Gastrocnemius medialis (tissue), 4 donors: ENCODE measurements at regions not wholly inside any gene's neighbourhood (a gene's known extent, or its start where the extent isn't known, plus 50 kb on each side); places are given as distances from the start of the nearest gene placed in this dataset.
A peak's percentile ranks its signal among the peaks of the same experiment; 100 is the strongest.

Experiments used
- ATAC-seq, 2 donors: fragments of 150-250 bp; one replicate each; pipeline ENCODE4 v1.9.1; 2016
- DNase-seq, 2 donors: peaks; one replicate each; pipeline ENCODE4 v3.0.0-alpha.2; 2019
- H3K27ac ChIP-seq, 4 donors: fragments of 200-600 bp; sonication (generic); 1 replicate in 1 of 4; 2 replicates in 3 of 4; pipeline ENCODE4 v1.5.1; 2016 to 2018; ENCODE audit warnings: mild to moderate bottlenecking in 2 of 4, moderate library complexity in 1 of 4
- H3K27me3 ChIP-seq, 3 donors: fragments of 200-600 bp; sonication (generic) in 2 of 3; 1 replicate in 1 of 3; 2 replicates in 2 of 3; pipeline versions ENCODE4 v1.5.1 to v1.6.0; 2016 to 2019; ENCODE audit warnings: mild to moderate bottlenecking in 1 of 3, moderate library complexity in 1 of 3
- H3K36me3 ChIP-seq, 2 donors: fragments of 200-600 bp; sonication (generic) in 1 of 2; one replicate each; pipeline ENCODE4 v1.5.1; 2017 to 2018
- H3K4me1 ChIP-seq, 2 donors: fragments of 200-600 bp; sonication (generic) in 1 of 2; one replicate each; pipeline ENCODE4 v1.5.1; 2016 to 2017; ENCODE audit warnings: mild to moderate bottlenecking in 2 of 2
- H3K4me3 ChIP-seq, 4 donors: fragments of 200-600 bp; sonication (generic) in 3 of 4; 1 replicate in 1 of 4; 2 replicates in 3 of 4; pipeline ENCODE4 v1.5.1; 2016 to 2019; ENCODE audit warnings: mild to moderate bottlenecking in 2 of 4
- H3K9me3 ChIP-seq, 3 donors: fragments of 200-600 bp; sonication (generic) in 2 of 3; 1 replicate in 1 of 3; 2 replicates in 2 of 3; pipeline ENCODE4 v1.5.1; 2016 to 2019
- POLR2A ChIP-seq, 2 donors: fragments of 450-650 bp; IDR thresholded peaks; one replicate each; pipeline ENCODE4 v1.6.1; 2017; ENCODE audit warnings: antibody characterized with exemption in 2 of 2, mild to moderate bottlenecking in 2 of 2, moderate library complexity in 2 of 2
- in situ Hi-C, 4 donors: fragments of 200-750 bp; cut with MboI; loops; one replicate each; pipeline versions ENCODE4 v1.15.0 to v1.8.0; 2017; ENCODE audit warnings: low sequenced_read_pairs in 4 of 4
- intact Hi-C: fragments of 100-400 bp; cut with DNase I; formaldehyde crosslinking; loops from one replicate; pipeline ENCODE4 v1.15.1; 2023; ENCODE audit warnings: low total_unique reads
- TF ChIP-seq, protein P1 (sequence below), 5 experiments: fragments of 450-650 bp in 3 of 5; fragments of 200-600 bp in 2 of 5; sonication (generic) in 2 of 5; IDR thresholded peaks in 4 of 5; conservative IDR thresholded peaks in 1 of 5; 1 replicate in 4 of 5; 2 replicates in 1 of 5; pipeline ENCODE4 v1.5.1; 2016 to 2019; ENCODE audit warnings: antibody characterized with exemption in 5 of 5, mild to moderate bottlenecking in 3 of 5, moderate library complexity in 3 of 5

DNA sequence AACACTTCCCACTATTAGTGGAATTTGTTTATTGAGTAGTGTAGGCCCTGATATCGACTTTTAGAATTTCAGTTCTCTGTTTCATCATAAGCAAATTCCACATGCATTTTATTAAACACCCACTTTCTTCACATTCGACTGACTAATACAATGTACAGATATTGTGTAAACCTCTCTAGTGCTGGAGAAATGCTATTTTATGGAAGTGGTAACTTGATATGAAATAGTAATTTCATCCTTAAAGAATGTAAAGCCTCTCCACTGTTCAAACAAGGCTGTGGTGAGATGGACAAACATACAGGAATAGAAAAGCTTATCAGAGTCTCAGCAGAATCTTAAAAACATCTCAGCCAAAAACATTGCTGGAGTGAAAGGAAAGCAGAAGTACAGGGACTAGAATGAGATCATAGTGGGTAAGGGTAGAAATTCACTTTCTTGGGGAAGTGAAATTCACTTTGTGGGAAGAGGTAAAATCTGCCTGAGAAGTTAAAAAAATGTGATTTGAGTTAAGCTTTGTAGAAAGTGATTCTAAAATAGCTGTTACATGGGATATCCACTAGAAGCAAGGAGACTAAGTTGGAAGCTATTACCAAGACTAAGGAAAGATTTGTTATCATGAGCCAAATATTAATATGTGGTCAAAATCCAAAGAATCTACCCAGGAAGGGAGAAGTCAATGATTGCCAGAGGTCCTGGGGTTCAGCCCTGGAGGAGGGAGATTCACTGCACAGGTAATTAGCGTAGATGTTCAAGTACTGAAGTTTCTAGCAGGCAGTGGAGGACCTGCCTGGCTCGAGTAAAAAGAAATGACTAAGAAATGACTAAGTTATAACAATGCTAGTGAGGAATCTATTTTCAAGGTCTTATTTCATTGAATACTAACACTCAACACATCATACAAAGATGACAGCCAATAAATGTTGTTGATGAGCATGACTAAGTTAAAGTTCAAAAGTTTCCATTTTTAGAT is 398.3 kb upstream of the FAM47C start:
- DNase-seq (no peak), ATAC-seq (no peak)
- in situ Hi-C loops = no loop called here
- Histone ChIP-seq H3K36me3 (no peaks in the 10 kb centered on the region), H3K9me3 (no peaks in the 10 kb centered on the region), H3K4me1 (no peaks in the 10 kb centered on the region), H3K4me3 (no peak overlapping the region), H3K27ac (no peak overlapping the region), H3K27me3 (no peaks in the 10 kb centered on the region)
- no peak for TF ChIP-seq POLR2A (IDR thresholded peaks at IDR 0.05)
- TF ChIP-seq, protein P1, sequence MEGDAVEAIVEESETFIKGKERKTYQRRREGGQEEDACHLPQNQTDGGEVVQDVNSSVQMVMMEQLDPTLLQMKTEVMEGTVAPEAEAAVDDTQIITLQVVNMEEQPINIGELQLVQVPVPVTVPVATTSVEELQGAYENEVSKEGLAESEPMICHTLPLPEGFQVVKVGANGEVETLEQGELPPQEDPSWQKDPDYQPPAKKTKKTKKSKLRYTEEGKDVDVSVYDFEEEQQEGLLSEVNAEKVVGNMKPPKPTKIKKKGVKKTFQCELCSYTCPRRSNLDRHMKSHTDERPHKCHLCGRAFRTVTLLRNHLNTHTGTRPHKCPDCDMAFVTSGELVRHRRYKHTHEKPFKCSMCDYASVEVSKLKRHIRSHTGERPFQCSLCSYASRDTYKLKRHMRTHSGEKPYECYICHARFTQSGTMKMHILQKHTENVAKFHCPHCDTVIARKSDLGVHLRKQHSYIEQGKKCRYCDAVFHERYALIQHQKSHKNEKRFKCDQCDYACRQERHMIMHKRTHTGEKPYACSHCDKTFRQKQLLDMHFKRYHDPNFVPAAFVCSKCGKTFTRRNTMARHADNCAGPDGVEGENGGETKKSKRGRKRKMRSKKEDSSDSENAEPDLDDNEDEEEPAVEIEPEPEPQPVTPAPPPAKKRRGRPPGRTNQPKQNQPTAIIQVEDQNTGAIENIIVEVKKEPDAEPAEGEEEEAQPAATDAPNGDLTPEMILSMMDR (IDR thresholded peaks at IDR 0.05 in 4 of 5, conservative IDR thresholded peaks at IDR 0.05 in 1 of 5) = no peak
- intact Hi-C loops = no loop called here

DNA sequence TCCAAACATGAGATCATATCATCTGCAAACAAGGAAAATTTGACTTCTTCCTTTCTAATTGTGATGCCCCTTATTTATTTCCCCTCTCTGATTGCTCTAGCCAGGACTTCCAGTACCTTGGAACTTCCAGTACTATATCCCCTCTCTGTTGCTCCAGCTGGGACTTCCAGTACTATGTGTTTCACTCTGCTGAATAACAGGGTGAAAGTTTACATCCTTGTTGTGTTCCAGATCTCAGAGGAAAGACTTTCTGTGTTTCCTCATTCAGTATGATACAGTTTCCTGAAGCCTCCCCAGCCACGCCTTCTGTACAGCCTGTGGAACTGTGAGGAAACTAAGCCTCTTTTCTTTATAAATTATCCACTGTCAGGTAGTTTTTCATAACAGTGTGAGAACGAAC is 381.3 kb upstream of the FAM47C start:
- Histone ChIP-seq H3K9me3 (no peaks in the 10 kb centered on the region), H3K27me3 (no peaks in the 10 kb centered on the region), H3K4me1 (no peaks in the 10 kb centered on the region), H3K4me3 (no peak overlapping the region), H3K27ac (no peak overlapping the region), H3K36me3 (no peaks in the 10 kb centered on the region)
- in situ Hi-C loops (no loop called here), intact Hi-C loops (no loop called here)
- ATAC-seq (peak in 1 of 2 donors; percentile 47), DNase-seq (no peak)
- TF ChIP-seq, protein P1 (IDR thresholded peaks at IDR 0.05 in 4 of 5, conservative IDR thresholded peaks at IDR 0.05 in 1 of 5) = no peak
- no peak for TF ChIP-seq POLR2A (IDR thresholded peaks at IDR 0.05)

DNA sequence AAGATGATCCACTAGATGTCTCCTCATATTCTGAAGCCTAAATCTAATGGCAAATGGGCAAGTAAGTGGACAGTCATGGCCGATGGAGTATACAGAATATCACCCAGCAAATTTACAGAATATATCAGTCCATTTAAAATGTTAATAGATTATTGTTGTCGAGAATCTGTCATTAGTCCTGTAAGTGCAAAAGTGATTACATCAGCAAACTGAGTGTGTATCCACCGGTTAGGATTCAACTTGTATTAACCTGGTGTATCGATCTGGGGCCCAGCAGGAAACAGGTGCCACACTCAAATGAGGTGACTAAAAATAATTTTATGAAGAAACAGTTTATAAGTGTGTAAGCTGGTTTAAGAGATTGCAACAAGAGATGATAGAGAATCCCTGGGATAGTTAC is 367.9 kb upstream of the FAM47C start:
- Histone ChIP-seq H3K27me3 (no peaks in the 10 kb centered on the region), H3K4me1 (no peaks in the 10 kb centered on the region), H3K36me3 (no peaks in the 10 kb centered on the region), H3K4me3 (no peak overlapping the region), H3K9me3 (no peaks in the 10 kb centered on the region), H3K27ac (no peak overlapping the region)
- intact Hi-C loops (no loop called here), in situ Hi-C loops (no loop called here)
- no peak for TF ChIP-seq POLR2A (IDR thresholded peaks at IDR 0.05)
- ATAC-seq (no peak), DNase-seq (no peak)

DNA sequence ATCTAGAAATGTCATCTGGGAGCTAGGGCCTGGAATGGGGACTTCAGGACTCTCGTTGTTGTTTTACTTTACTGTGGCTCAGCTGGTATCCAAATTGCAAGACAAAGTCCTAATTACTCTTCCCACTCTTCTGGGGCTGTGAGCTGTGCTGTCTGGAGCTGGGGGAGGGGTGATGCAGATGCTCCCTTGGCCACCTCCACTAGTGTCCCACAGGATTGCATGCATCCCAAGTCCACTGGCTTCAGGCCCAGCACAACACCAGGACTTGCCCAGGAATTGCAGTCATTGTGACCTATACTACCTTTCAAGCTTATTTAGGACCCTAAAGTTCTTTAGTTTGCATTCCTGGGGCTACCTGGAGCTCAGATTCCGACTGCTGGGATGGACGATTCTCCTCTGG is 366.1 kb upstream of the FAM47C start:
- no peak for DNase-seq
- H3K4me1 ChIP-seq = no peaks in the 10 kb centered on the region
- no peak for ATAC-seq
- no peak overlapping the region for H3K27ac ChIP-seq
- no peaks in the 10 kb centered on the region for H3K36me3 ChIP-seq
- no peaks in the 10 kb centered on the region for H3K9me3 ChIP-seq
- no peaks in the 10 kb centered on the region for H3K27me3 ChIP-seq
- TF ChIP-seq, protein P1 (IDR thresholded peaks at IDR 0.05 in 4 of 5, conservative IDR thresholded peaks at IDR 0.05 in 1 of 5) = no peak
- TF ChIP-seq POLR2A (IDR thresholded peaks at IDR 0.05) = no peak
- intact Hi-C loops = no loop called here
- in situ Hi-C loops = no loop called here
- H3K4me3 ChIP-seq = no peak overlapping the region

DNA sequence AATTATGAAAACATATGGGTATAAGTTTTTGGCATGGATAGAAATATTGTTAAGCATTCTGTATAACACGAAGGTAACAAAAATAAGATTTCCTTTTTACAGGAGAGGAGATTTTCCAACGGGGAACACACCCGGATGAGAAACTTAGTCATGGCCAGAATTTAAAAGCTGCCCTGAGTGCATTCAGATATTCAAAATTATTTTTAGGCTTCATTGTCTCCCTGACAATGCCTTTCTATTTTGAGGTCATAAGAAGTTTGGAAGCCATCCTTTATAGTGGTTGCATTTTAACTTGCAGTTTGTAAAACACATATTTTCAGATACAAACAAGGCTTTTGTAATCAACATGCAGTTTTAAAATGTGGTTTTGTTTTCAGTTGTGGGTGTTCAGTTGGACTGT is 357.5 kb upstream of the FAM47C start:
- Histone ChIP-seq H3K27ac (peak overlapping the region in 1 of 4 donors; percentile 24), H3K4me1 (no peaks in the 10 kb centered on the region), H3K9me3 (no peaks in the 10 kb centered on the region), H3K27me3 (no peaks in the 10 kb centered on the region), H3K4me3 (no peak overlapping the region), H3K36me3 (no peaks in the 10 kb centered on the region)
- intact Hi-C loops = no loop called here
- in situ Hi-C loops = no loop called here
- TF ChIP-seq, protein P1 (IDR thresholded peaks at IDR 0.05 in 4 of 5, conservative IDR thresholded peaks at IDR 0.05 in 1 of 5) = no peak
- no peak for TF ChIP-seq POLR2A (IDR thresholded peaks at IDR 0.05)
- DNase-seq (no peak), ATAC-seq (no peak)
